DMS53 treated with DMSO at 0.1 percent for 48 hours (cell line): ENCODE measurements at regions not wholly inside any gene's neighbourhood (a gene's known extent, or its start where the extent isn't known, plus 50 kb on each side); places are given as distances from the start of the nearest gene placed in this dataset.

ENCODE experiments used
- DNase-seq: peaks from one replicate; lab custom pipeline; 2025; ENCODE audit not compliant: unreplicated experiment; lab: John Stamatoyannopoulos, UW

DNA sequence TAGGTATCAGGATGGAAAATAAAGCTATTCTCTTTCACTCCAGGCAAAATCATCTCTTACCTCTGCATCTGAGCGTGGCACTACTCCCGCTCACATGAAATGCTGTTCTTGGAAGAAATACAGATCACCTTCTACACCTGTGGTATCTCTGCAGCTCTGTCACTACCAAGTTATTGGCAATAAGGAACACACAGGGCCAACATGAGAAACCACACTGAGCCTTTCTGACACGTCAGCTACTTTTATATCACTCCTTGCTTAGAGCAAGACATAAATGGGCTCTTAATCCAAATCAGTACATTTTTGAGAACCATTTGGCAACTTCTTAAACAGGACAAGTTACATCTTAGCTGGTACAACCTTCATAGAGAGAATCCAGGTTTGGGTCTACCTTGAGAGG, 101.8 kb upstream of the GUCY1A1 start:
- no peak for DNase-seq

DNA sequence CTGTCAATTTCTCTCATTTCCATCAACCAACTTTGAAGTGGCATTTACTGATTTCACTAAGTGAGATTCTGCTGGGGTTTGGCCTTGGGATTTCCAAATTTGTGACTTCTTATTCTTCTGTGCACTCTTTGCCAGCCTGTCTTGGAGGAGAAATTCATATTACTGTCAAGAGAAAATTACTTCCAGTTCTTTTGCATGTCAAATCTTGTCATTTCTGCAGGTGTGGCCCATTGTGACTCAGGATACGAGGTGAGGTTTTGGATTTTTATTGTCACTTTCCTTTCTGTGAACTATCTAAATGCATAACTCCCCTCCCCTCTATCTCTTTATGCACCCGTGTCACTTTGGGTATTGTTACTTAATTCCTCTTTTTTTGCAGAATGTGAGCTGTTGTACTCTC, 102.6 kb upstream of the GUCY1A1 start:
- DNase-seq = no peak

DNA sequence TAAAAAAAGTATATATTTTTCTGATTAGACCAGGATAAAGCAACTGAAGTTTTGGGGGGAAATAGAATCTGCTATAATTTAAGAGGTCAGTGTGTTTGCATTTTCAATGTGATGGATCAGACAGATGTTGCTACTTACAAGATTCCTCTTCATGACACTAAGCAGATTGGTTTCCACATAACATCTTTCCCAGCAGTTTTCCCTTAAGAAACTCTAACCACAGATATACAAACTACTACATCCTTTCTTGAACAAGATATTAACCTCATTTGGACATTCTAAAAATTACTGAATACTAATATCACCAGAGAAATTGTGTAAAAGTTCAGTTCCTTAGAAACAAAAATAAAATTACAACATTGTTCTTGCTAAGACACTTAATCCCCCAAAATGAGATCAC, 106.7 kb upstream of the GUCY1A1 start:
- no peak for DNase-seq

DNA sequence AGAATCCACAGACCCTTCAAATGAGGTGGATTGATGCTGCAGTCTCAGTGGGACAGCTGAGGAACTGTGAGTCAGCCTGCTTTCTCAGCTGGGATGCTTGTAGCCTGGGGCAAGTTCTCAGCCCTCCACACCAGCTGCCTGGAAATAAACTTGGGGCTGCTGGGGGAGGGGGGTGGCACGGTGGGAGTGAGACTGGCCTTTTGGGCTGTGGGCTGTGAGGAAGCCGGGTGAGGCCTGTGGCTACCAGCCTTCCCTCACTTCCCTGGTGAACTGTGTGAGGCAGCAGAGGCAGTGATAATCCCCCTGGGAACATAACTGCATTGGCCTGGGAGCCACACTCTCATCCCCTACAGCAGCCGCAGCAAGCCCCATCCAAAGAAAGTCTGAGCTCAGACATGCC, 114.5 kb upstream of the GUCY1A1 start:
- no peak for DNase-seq

DNA sequence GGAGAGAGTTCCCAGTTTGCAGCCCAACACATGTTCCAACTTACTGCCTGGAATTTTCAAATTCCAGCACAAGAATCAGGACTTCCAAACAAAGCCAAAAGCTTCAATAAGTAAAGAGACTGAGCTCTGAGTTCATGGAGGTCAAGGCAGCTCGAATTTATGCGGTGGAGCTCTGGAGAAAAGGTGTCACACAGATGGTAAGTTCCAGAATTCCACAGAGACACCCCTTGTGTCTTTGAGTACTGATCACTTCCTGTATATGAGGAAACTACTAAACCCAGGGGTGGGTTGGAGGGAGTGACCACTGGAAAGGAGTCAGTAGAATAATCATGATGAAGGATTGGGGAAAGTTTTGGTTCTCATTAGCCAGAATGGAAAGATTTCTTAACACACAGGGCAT, 118.5 kb upstream of the GUCY1A1 start:
- no peak for DNase-seq

DNA sequence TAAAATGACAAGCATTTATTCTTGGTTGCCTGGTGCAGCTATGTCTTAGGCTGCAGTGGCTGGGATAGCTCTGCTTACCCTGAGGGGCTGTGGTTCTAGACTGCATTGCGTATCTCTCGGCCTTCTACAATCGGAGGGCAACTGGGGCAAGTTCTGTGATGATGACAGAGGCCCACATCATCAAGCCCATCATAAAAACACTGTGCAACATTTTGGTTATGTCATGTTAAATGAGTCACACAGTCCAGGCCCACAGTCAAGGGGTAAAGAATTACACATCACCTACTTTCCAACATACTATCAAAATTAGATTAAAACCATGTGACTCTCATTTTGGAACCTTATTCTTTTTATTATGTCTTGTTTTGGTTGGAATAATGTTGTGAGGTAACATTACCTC, 120.2 kb upstream of the GUCY1A1 start:
- no peak for DNase-seq

DNA sequence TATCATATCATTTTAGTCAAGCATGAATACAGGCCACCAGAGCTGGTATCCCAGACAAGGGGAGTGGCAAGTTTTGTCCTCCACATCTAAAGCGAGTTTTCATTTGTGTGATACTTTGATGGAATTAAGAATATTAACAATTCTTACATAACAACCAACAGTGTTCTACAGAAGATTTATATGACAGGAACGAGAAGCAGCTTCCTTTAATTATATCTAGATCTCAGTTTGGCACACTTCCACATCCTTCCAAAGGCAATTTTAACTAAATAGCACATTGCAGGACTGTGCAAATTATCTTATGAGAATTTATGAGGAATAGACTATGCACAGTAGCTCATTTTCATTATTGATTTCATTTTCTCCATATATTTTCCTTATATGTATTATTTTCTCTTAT, 121.2 kb upstream of the GUCY1A1 start:
- DNase-seq = no peak

DNA sequence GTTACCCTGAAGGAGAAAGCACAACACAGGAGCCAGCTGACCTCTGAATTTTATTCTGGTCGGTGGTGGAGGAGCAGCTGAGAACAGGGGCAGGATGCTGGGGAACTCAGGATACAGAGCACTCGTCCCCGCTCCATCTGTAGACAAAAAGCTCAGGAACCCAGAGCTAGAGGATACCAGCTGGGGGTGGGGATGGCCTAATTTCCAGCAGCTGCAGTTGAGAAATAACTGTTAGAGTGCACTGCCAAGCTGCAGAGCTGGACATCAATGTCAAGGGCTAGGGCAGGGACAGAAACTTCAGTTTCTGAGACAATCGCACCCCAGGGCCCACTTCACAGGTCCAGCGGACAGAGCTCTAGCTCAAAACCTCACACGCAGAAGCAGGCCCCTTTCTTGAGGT, 122.1 kb upstream of the GUCY1A1 start:
- DNase-seq = no peak

DNA sequence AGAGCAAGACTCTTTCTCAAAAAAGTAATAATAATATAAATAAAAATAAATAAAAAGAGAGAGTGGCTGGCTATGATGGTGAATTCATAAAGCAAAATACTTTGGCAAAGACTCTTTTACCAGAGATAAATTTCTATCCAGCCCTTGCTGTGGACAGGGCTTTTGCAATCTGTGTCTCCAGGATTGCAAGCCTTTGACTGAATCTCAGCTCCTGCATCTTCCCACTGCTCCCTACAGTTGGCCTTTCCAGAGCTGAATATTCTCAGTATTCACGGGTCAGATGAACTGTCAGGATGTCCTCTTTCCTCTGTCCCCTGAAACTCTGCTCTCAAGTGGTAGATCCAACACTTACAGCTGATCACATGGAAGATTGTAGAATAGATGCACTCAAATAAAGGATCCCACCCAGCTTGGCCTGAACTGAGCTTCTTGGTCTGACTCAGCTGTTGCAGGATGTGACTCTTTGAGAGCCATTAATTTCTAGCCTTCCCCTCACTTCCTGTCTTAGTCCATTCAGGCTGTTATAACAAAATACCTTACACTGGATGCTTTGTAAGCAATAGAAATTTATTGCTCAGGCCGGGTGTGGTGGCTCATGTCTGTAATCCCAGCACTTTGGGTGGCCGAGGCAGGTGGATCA, 123.4 kb upstream of the GUCY1A1 start:
- DNase-seq = no peak

DNA sequence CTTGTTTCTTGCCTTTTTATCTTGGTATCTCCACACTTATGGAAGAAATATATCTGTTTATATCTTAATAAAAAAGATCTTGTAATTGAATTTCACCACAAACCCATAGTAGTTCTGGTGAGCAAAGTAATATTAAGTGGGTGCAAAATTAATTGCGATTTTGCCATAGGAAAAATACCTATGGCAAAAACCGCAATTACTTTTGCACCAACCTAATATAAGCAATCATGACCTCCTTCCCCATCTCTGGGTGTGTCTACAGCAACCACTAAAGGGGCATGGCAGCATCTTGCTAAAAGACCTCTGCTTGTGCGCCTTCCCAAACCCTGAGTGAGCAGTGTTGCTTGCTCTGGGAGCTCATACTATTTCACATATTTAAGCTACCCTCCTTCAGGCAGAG, 124.2 kb upstream of the GUCY1A1 start:
- no peak for DNase-seq

DNA sequence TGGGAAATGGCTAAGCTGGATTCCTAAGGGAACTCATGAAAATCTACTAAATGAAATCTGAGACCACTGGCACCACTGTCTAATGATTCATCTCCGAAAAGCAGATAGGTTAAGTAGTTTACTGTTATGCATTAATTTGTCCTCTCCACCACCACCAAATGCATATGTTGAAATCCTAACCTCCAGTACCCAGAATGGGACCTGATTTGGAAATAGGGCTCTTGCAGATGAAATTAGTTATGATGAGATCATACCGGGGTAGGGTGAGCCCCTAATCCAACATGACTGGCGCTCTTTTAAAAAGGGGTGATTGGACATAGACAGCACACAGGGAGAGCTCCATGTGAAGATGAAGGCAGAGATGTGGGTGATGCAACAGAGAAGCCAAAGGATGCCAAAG, 124.9 kb upstream of the GUCY1A1 start:
- no peak for DNase-seq

DNA sequence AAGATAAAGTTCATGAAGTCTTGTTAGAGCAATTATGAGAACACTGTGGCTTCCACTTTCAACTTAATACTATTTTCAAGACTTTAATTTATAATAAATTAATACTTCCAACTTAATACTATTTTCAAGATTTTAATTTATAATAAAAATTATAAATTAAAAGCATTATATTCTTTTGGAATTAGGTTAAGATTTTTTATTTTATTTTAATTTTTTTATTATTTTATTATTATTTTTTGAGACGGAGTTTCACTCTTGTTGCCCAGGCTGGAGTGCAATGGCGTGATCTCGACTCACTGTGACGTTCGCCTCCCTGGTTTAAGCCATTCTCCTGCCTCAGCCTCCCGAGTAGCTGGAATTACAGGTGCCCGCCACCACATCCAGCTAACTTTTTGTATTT, 126.0 kb upstream of the GUCY1A1 start:
- DNase-seq = no peak

DNA sequence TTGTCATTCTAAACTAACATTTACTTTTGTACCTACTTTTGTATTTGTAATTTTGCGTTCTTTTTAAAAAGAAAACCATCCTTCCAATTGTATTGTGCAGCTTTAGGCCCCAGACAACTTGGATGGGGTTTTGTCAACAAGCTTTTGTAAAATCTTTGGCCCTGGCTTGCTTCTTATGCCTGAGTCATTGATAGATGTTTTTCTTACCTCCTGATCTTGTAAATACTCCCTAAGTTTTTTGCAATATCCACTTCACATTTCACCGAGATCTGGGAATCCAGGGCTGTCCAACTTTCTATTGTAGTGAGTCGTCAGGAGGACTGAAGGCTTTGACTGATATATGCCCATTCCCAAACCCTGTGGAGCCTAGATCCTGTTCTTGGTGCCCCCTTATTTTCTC, 126.9 kb upstream of the GUCY1A1 start:
- DNase-seq = no peak

DNA sequence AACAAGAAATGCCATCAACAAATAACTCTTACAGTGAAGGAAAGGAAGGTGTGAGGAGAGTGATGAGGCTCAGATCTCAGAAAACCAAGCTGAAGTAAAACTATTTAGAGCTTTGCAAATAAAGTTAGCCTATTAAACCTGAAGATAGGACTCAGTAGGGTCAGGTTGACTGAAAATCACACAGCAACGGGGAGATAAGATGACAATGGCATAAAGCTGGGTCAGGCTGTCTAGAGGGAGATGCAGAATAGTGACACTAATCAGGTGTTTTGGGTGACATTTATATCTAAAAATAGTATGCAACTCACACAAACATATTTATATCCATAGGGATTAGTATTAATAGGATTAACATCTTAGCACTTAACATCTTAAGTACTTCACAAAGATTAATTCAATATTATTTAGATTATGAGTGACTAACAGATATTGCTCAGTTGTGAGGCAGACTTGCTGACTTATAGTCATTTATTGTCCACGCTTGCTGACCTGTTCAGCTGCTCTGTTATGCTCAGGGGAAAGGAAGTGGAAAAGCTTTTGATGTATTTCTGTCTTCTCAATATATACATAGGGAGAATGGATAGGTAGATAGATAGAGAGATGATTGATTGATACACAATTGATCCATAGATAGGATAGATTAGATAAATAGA, 130.7 kb upstream of the GUCY1A1 start:
- DNase-seq = no peak

DNA sequence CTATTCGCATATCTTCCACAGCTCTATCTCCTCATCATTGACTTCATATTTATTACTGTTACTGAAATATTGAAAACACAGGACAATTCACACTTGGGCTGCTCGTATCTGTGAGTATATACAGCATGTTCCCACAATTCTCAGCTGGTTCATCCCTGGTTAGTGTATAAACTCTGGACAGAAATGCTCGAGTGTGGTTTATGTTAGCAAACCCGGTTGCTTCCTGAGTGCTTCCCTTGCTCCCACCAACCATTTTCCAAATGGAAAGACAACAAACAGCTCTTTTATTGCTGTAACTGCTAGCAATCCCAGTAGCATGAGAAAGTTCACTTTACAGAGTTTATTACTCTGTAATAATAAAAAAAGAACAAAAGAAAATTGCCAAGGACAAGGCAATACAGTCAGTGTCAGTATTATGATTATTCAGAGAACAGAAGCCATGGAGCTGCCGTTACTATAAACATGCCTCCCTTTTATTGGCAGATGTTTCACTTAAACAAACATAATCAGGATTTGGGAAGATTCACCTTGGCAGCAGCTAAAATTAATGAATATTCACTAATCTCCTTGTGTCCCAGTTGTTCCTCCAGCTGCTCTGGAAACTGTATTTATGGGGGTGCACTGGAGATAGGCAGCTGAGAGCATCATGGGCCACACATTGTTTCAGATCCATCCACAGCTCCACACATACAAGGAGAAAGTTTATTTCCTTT, 134.1 kb upstream of the GUCY1A1 start:
- DNase-seq = no peak

DNA sequence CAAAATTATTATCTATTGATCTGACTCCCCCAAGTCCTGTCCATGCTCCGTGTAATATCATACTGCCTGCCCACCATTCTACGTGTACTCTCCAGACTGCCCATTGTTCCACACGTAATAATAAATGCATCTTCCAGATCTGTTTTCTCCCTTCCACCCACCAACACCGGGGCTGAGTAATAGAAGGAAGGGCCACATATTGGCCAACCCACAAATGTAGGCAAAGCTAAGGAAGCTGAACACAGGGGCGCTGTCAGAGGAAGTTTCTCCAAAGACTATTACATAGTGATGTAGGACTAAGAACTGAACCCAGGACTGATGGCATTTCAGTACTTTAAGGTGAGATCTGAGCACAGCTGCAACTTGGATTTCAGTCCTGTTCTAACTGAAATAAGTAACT, 135.8 kb upstream of the GUCY1A1 start:
- no peak for DNase-seq

DNA sequence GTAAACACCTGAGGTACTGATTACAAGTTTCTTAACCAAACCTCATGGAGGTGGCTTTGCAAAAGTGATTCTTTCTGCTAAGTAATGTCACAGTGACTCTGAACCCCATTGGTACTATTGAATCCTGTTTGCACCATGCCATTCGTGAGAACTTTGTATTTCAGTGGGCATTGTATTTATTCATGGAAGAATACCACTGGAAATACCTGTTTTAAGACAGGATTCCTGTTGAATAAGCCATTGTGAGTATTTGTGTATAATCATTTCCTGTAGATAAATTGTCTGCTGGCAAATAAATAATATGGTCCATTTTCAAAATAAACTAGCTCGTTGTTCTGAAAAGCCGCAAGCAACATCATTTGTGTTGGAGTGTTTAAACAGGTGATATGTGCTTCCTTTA, 136.4 kb upstream of the GUCY1A1 start:
- peak; percentile 51 for DNase-seq

DNA sequence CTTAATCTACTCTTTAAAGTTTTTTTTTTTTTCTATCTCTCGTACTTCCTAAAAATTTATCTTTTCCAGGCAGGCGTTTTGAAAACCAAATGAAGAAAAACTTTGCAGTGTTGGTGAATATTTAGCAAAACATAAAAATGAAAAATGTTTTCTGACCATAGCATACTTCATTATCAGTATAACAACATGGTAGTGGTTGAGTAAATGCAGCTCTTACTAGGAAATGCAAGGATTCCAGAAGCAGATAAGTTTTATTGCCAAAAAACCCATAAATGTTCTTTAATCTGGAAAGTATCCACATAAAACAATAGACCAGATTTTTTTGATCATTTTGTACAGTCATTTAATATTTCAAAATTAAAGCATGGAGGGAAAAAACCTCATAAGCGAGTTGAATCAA, 136.9 kb upstream of the GUCY1A1 start:
- no peak for DNase-seq

DNA sequence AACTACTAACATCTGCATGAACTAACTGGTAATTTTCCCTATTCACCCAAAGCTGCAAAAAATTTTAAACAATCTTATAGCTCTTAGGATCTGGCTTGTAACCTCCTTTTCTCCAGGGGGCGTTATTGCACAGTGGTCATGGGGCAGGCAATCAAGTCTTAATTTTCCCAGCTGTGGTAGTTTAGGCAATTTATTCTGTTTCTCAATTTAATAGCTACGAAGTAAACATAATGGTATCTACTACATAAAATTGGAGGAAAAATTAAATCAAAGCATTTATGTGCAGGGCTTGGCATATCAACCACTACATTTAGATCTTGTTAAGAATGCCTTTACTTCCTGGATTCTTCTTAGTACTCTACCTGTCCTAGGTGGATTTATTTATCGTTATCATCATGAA, 137.4 kb upstream of the GUCY1A1 start:
- peak; percentile 2 for DNase-seq

DNA sequence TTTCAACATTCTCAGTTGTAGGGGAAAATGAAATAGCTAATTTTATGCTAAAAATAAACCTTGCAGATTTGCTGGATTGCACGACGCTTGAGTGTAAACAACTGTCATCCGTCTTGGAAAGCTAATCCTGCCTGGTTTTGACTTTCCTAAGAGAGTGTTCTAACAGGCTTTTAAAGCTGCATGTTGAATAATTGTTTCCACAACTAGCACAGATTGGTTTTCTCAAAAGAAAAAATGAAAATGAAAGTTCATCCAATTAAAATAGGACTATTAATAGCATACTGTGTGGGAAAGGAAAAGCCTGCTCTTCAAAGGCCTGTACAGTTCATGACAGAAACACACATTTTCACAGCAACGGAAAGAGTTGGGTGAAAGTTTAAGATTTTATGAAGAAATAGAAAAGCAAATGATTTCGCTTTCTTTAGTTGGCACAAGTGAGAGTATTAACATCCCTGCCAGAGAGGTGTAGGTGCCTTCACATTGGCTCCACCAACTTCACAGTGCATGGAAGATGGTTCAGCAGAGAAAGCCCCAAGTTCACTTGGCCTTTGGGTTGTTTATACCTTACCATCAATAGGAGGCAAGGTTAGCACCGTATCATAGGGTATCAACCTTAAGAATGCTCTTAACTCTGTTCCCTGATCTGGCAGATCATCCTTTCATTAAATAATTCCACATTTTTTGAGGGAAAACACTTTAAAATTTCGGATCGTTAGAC, 140.0 kb upstream of the GUCY1A1 start:
- DNase-seq = no peak

DNA sequence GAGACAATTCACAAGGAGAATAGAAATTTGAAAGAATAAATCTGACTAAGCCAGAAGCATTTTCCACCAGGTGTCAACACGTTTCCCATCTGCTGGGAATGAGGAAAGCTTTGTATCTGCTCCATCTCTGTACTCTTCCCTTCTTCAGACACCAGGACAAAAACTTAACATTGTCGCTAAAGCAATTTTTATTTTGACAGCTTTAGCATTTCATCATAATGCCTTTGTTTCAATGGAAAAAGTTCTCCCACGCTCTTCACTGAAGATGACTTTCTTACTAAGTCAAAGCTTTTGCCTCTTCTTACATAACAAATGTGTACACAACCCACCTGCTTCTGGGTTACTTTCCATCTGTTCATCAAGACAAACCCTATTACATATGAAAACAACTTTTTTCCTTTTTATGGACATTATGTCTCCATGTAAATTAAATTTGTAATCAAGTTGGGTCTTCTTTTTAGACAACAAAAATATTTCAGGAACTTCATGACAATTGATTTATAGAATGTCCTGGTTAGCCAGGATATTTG, 141.7 kb upstream of the GUCY1A1 start:
- DNase-seq = no peak

DNA sequence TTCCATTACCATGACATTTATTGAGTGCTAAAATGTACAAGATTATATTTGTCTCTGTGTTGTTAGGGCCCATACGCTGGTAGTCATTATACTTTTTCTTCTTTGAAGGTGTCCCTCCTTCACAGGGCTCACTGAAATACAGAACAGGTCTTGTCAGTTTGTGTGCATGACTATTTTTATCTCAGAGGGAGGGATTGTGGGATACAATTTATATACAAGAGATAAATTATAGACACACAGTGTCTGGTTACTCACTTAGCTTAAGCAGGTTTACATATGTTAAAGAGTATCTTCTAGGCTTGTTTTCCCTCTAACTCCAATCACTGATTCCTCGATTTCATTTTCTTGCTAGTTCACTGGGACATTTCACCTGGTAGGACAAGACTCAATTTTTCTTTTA, 143.3 kb upstream of the GUCY1A1 start:
- DNase-seq = no peak
